RCC 7860 (cell line): ENCODE measurements at regions not wholly inside any gene's neighbourhood (a gene's known extent, or its start where the extent isn't known, plus 50 kb on each side); places are given as distances from the start of the nearest gene placed in this dataset.
A peak's percentile ranks its signal among the peaks of the same experiment; 100 is the strongest.

ENCODE experiments used
- DNase-seq: peaks from one replicate; pipeline ENCODE4 v3.0.0-alpha.2; 2015; ENCODE audit warnings: low spot score
- FAIRE-seq: peaks from 2 replicates; lab custom pipeline; 2012; peaks lifted over from hg19 to GRCh38; lab: Jason Lieb, UNC

DNA sequence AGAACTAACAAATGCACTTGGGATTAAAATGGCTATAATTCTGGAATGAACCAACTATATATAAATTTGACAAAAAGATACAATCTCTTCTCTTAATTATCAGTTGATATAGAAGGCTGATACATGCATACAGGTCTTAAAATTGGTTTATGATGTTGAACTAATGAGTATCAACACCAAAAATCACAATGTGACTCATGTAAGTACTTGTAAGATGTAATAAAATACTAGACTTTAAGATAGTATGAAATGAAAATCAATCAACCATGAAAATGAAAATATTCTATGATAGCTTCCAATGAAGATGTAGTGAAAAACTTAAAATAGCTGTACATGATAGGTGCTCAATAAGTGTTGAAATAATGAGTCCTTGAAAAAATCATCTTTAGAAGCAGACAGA is 116.6 kb upstream of the SOX5 start:
- no peak for FAIRE-seq
- DNase-seq, result no peak

DNA sequence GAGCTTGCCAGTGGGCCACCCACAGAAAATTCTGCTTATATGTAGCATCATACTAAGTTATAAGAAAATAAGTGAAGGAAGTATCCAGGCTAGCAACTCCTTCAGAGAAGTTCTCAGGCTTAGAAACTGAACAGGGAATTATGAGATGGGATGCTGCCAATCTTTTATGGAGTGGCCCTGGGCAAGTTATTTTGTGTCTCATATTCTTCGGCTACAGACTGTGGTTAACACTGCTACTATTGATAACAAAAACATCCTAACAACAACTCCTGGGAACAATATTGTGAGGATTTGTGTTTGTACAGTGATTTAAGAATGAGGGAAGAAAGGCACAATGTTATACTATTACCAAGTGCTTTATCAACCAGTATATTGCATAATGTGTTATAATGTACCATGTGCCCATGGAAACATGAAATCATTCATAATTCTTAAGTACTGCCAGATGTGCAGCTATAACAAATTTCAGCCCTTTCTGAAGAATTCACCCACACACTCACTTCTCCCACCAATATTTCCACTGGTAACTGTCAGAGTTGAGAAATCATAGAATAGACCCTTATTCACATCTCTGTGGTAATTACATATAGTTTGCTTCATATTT is 113.3 kb upstream of the SOX5 start:
- DNase-seq, result no peak
- FAIRE-seq, result no peak

DNA sequence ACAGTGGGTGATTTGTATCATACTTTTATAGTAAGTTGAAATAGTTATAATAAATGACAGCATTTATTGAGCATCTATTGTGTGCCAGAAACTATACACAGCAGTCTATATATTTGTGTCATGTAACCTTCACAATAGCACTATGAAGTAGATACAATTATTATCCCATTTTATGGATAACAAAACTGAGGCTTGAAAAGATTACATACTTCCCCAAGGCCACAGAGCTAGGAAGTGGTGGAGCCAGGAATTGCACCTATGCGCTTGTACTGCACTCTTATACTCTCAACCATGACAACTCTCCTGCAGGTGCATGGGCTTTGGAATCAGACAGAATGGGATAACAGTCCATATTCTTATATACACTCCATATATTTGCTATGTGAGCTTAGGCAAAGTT is 110.6 kb upstream of the SOX5 start:
- FAIRE-seq, result no peak
- no peak for DNase-seq

DNA sequence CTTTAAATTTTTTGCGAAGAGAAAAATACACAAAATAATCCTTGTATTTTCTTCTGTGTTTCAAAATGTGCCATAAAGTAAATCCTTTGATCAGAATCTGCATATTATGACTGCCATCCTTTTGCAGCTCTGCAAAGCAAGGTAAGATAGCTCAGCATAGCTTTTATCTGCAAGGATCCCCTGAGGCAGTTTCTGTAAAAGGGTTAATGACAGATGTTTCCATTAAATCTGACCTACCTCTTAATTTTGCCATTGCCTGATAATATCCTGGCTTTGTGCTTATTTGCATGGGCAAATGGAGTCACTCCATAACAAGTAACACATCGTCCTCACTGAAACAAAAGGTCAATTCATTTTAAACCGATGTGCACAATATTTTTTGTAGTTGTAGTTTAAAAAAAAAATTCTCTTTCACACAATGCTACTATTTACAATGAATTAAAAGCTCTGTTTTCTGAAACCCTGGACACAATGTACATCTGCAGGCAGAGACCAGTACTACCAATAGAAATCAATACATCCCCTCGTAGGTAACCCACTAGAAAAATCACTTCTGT is 108.5 kb upstream of the SOX5 start:
- FAIRE-seq (no peak), DNase-seq (no peak)

DNA sequence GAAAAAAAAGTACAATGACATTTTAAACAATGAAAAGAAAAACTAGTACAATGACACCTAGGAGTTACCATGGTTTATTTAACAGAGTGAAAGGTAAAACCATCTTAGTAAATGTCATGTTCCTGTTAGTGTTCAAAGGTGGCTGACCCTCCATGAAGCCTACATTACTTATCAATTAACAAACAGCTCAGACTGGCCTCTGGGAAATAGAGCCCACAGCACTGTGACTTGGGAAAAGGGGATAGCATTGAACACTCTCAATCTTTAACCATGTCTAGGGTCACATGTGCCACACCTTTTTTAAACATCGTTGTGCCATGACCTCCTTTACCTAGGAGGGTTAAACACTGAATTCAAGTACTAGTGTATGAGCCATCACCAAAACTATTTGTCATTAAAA is 106.3 kb upstream of the SOX5 start:
- no peak for DNase-seq
- no peak for FAIRE-seq

DNA sequence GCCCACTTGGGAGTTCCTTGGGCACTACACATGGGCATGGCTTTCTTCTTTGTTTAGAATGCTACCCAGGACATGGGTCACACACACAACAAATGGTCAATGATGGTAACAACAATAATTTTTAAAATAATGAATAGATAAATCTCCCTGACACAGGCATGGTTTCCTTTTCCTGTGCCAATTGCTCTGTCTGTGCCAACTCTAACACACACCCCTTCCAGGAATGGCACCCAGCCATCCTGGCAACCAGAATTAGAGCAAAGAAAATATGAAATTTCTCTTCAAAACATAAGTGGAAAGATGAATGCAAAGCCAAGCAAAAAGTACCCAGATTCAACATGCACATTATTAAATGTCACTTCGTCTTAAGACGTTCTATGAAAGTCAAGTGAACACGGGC is 104.9 kb upstream of the SOX5 start:
- no peak for FAIRE-seq
- no peak for DNase-seq

DNA sequence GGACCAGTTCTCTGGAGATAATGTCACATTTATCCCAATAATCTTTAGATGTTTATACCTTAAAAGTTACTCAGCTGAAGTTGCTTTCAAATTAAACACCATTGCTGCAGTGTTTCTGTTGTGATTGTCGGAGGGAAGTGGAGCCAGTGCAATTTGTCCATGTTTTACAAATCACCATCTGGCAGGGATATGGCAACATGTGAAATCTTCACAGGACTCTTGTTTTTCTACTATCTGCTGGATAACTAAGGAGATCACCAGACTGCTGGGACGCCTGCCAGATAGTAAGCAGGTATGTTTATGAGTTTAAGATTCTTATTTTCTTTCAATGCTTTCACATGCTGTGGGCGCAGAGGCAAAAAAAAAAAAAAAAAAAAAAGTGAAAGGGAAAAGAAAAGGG is 100.3 kb upstream of the SOX5 start:
- DNase-seq, result no peak
- no peak for FAIRE-seq

DNA sequence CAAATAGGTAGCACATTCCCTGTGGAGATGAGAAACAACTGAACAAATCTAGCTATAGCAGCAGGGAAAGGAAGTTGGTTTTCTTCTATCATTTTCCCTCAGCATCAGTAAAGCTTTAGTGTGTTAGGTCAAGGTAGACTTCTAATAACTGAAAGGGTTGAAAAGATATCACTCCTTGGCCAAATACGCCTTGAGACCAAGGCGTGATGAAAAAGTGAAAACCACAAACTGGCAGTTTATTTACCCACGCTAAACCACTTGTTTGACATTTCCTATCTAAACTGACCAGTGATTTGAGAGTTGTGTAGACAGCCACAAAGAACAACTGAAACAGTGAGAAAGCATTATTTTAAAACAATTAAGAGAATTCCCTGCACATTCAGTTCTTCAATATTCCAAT is 99.6 kb upstream of the SOX5 start:
- FAIRE-seq (no peak), DNase-seq (no peak)

DNA sequence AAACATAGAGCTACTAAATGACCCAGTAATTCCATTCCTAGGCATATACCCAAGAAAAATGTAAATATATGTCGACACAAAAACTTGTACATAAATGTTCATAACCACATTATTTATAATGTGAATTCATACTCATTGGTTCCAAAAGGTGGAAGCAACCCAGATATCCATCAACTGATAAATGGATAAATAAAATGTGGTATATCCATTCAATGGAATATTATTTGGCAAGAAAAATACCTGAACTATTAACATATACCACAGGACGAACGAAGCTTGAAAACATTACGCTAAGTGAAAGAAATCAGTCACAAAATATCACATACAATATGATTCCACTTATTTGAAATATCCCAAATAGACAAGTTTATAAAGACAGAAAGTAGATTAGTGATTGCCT is 99.0 kb upstream of the SOX5 start:
- no peak for DNase-seq
- no peak for FAIRE-seq

DNA sequence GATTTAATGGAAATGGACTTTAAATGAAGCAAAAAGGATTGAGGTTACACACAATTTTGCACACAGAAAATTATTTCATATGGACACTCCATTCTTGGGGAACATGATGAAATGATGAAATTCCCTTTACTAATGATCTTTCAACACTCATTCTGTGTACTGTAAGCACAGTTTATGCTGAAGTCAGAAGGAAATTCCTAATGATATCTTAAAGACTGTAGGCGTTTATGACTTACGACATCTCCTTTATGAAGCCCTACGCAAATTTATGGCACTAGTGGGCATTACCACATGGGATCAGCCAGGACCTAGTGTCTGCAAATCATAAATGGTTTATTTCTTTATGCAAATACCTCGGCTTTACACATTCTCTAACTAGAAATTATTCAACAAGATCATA is 97.9 kb upstream of the SOX5 start:
- FAIRE-seq (no peak), DNase-seq (no peak)

DNA sequence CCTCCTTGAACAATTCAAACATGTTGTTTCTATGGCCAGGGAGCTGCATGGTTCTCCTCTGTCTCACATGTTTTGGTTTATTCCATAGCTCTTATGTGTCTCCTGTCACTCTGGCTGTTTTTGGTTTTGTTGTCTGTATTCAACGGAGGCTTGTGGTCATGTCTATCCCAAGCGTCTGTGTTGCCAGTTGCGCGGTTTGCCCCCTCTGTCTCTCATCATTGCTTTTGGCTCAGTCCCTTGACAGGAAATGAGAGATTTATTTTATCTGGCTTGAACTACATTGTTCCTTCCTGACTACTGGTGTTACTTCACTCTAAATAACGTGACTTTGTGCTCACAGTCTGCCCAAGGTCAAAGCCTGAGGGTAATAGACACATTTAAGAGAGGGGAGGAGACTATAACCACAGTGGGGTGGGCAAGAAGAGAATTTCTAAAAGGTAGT is 96.4 kb upstream of the SOX5 start:
- DNase-seq, result peak; percentile 33
- no peak for FAIRE-seq

DNA sequence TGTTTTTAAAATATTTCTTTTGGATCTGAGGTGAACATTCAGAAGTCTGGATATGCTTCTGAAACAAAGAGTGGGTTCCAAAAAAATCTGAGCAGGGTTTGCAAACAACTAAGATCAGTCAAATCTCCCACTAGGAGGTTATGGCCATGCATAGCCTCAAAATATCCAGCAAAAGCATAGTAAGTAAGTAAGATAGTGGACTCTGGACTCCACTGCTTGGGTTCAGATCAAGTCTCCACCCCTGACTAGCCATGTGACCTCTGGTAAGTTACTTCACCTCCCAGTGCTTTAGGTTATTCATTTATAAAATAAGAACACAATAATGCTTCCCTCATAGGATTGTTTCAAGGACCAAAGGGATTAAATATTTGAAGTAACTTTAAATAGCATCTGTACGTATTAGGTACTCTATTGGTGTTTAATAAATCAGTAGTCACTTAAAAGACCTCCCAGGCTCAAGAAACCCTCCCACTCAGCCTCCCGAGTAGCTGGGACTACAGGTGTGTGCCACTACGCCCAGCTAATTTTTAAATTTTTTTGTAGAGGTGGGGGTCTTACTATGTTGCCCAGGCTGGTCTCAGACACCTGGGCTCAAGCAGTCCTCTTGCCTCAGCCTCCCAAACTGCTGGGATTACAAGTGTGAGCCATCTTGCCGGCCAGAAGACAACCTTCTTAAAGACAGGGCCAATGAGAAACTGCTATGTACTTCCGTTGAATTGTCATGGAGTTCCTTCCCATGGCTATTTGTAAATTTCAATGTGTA is 95.7 kb upstream of the SOX5 start:
- DNase-seq (no peak), FAIRE-seq (no peak)

DNA sequence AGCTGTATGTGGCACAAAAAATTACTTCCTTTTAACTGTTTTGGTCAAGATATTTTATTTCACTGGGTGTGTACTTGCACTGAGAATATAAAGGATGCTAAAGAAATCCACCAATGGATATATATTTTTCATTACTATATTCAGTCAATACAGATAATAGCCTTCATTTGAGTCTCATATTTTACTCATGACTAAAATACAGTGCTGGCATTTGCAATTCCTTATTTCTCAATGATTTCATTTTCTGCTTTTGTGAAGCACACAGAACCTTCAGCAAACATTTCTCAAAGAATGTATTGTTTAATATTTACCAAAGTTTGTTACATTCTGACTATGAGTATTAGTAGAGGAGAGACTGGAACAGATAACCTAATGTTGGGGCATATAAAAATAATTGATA is 93.2 kb upstream of the SOX5 start:
- DNase-seq (no peak), FAIRE-seq (no peak)

DNA sequence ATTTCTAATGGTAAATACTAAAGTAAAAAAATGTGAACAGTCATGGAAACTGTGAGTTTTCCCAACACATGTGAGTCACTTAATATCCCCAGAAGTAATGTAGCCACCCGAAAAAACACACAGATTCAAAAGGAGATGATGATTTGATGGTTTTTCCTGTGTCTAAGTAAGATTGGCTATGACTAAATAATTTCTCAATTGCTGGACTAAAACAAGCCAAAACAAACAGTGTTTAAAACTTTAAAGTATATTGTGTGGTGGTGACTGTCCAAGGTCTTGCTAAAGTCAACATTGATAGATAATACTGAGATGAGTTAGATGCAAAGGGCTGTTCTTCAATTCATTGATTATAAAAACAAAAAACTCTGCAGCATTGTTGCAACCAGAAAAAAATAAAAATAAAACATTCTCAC is 89.6 kb upstream of the SOX5 start:
- FAIRE-seq (no peak), DNase-seq (peak; percentile 12)

DNA sequence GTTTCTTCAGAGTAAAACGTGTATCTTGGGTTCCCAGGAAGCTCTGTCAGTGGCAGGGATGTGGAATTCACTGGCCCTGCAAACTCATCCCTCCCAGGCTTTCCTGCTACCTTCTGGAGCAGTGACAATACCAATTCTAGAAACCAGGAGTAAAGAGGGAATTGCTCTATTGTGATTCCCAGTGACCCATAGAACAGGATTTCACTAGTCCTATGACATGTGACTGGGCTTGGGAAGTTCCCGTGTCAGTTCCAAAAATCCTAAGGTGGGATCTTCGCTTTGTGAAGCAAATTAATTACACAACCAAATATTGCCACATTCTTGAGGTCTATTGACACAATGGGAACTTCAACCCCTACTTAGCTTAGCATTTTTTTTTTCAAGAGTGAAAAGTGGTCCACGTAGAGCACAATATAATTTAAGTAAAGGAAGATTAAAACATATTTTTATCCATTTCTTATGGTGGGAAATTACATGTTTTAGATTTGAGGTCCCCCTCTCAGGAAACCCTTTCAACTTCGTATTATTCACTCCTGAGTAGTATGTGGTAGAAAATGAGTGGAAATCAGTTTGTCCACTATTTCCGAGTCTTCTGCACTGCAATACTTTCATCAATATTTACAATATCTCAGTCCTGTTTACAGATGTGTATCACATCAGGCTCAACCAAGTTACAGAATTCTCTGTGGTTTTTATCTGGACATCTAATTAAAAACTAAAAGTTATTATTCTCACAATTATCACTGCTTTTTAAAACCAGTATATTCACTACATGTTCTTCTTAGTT is 88.9 kb upstream of the SOX5 start:
- FAIRE-seq, result no peak
- DNase-seq, result no peak

DNA sequence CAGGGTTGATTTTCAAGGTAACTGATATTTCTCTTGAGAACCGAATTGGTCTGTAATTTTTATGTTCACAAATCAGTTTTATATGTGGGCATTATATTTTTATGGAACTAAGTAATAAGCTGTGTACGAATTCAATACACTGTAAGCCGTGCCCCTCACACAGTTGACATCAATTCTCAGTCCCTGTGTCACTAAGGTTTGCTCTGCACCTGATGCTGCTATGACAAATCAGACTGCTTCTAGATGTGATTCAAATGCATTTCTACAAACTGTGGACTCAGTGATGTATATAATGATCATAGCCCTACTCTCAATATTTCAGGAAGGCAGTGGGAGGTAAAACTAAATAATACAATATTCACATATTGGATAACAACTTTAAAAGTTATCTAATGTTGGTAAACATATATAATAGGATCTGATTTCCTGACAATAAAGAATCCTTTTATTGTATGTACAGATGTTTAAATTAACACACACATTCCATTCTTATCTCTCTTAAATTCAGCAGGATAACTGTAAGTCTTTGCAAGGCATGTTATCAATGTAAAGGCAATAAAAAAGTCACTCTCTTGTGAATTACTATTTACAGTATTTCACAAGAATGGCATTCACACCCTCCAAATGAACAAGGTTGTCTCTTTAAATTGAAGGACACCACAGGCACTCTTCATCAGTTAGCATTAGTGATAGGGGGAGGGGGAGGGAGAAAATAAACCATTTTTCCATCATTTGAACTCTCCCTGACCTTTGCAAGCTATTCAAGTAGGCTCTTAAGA is 87.2 kb upstream of the SOX5 start:
- no peak for DNase-seq
- no peak for FAIRE-seq

DNA sequence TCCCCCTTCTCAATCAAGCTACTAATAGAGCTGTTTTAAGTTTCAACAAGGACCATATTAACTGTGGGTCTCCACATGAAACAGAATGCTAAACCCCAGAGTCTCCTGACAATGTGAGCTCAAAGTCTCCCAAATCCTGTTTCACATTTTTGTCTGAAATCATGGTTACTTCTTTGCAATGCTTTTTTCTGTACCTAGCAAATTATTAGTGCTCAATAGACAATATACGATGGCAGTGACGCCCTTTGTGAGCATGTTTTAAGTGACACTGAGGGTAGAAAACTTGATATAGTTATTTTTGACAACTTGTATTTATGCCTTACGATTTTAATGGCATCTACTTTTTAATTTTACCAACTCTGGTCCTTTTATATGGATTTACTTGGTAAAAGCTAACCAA is 85.4 kb upstream of the SOX5 start:
- FAIRE-seq (no peak), DNase-seq (no peak)

DNA sequence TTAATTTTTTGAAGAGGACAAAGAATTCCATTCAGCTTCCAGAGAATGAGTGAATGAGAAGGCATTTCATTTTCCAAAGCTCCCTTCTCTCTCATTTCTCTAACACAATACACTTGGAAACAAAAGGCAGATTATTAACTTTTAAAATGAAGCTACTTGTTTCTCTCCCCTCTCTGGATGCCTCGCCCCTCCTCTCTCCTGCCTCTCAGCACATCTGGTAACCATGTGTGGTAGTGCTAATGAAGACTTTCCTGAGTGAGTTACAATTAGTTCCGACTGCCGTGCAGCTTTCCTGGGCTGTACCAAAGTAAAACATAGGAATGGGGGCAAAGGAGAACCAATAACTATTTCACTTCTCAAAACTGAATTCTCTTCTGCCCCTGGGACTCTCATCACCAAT is 84.7 kb upstream of the SOX5 start:
- FAIRE-seq (no peak), DNase-seq (no peak)

DNA sequence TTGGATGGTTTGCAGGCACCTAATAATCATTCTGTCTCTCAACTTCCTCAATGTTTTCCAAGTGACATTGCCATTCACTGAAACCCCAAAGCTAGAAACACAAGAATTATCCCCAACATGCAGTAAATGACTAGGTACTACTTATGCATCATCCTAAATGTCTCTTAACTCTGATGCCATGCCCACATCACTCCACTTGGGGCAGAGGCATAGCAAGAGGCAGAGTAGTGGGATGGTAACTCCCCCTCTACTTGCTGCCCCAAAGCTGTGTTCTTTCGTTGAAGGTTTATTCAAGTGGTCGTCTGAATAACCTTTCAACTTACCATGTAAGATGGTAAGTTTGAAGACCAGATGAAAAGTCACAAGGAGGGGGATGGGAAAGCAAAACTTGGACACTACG is 77.9 kb upstream of the SOX5 start:
- FAIRE-seq (no peak), DNase-seq (no peak)

DNA sequence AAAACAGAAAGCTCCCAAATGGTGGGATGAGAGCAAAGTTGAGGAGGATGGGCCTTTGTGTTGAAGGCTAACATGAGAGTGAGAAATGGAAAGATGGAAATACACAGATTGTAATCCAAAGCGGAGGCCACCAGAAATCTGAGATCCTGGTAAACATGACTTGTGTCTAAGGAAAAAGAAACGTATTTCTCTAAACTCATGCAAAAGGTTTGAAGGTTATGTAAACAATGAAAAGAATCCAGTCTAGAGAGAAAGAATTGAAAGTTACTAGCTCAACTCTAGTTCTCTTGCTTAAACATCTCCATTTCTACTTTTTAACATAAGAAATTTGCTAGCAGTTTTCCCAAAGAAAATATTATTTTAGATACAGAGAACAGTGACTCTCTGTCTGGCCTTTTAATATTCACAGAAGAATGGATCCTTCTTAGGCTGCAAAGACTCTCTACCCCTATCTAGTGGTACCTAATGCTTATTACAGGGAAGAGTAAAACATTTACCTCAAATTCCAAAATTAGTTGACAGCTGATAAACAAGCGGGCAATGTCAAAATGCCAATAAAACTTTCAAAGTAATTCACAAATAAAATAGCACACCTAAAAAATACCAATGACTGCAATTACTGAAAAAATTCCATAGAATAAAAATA is 75.8 kb upstream of the SOX5 start:
- FAIRE-seq, result no peak

DNA sequence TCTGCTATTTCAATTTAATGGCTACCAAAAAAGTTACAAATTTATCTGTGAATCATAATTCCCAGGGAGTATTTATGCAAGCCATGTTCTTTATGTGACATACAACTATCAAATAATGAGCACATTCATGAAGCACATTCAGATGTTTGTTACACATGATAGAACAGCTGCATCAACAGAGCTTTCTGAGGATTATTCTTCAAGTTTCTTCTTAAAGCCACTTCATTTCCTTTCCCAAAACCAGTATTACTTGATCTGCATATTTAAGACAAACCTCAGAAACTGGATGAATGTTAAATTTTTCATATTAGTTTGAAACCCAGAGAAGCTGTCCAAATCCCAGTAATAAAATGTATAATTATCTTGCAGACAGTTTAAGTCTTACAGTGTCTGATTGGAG is 73.6 kb upstream of the SOX5 start:
- no peak for DNase-seq

More for the DNA sequence above, 75.8 kb upstream of the SOX5 start:
- DNase-seq, result no peak

More for the DNA sequence above, 73.6 kb upstream of the SOX5 start:
- no peak for FAIRE-seq
